SH-SY5Y (cell line): ENCODE measurements at regions not wholly inside any gene's neighbourhood (a gene's known extent, or its start where the extent isn't known, plus 50 kb on each side); places are given as distances from the start of the nearest gene placed in this dataset.

Source experiments
- GATA2 ChIP-seq: IDR thresholded peaks from 2 replicates; pipeline ENCODE4 v1.6.1; 2011; ENCODE audit warnings: mild to moderate bottlenecking, low read depth, low read length
- GATA3 ChIP-seq: IDR thresholded peaks from 2 replicates; pipeline ENCODE4 v1.6.1; 2011; ENCODE audit warnings: low read depth, mild to moderate bottlenecking, low read length, moderate library complexity

GRCh38 chr1:112231331-112231730 lies 164.7 kb upstream of the CTTNBP2NL start:
- no peak for TF ChIP-seq GATA2
- no peak for TF ChIP-seq GATA3

GRCh38 chr1:112232848-112233247 lies 163.2 kb upstream of the CTTNBP2NL start:
- TF ChIP-seq GATA2 (no peak), GATA3 (no peak)

- TF ChIP-seq GATA2 (no peak), GATA3 (no peak)
Measured at GRCh38 chr1:112234710-112235109, 161.3 kb upstream of the CTTNBP2NL start.

GRCh38 chr1:112237983-112238545 lies 157.9 kb upstream of the CTTNBP2NL start:
- TF ChIP-seq GATA2 (no peak), GATA3 (no peak)

- no peak for TF ChIP-seq GATA2
- no peak for TF ChIP-seq GATA3
Measured at GRCh38 chr1:112239683-112240330, 156.2 kb upstream of the CTTNBP2NL start.

- TF ChIP-seq GATA3 (no peak), GATA2 (no peak)
Measured at GRCh38 chr1:112242470-112242869, 153.5 kb upstream of the CTTNBP2NL start.

GRCh38 chr1:112244131-112244530 lies 151.9 kb upstream of the CTTNBP2NL start:
- no peak for TF ChIP-seq GATA2
- TF ChIP-seq GATA3: no peak

- TF ChIP-seq GATA3: no peak
- TF ChIP-seq GATA2: no peak
Measured at GRCh38 chr1:112245114-112245513, 150.9 kb upstream of the CTTNBP2NL start.

- TF ChIP-seq GATA2: no peak
- no peak for TF ChIP-seq GATA3
Measured at GRCh38 chr1:112247036-112247597, 148.9 kb upstream of the CTTNBP2NL start.

GRCh38 chr1:112247961-112248360 lies 148.1 kb upstream of the CTTNBP2NL start:
- no peak for TF ChIP-seq GATA3
- TF ChIP-seq GATA2: no peak

GRCh38 chr1:112250892-112251291 lies 145.1 kb upstream of the CTTNBP2NL start:
- no peak for TF ChIP-seq GATA3
- no peak for TF ChIP-seq GATA2

GRCh38 chr1:112251766-112252506 lies 144.1 kb upstream of the CTTNBP2NL start:
- TF ChIP-seq GATA3 (no peak), GATA2 (no peak)

- TF ChIP-seq GATA3 (no peak), GATA2 (no peak)
Measured at GRCh38 chr1:112253366-112253765, 142.6 kb upstream of the CTTNBP2NL start.

GRCh38 chr1:112255080-112255479 lies 140.9 kb upstream of the CTTNBP2NL start:
- TF ChIP-seq GATA3 (no peak), GATA2 (no peak)

- TF ChIP-seq GATA3: no peak
- TF ChIP-seq GATA2: no peak
Measured at GRCh38 chr1:112256411-112256810, 139.6 kb upstream of the CTTNBP2NL start.

- no peak for TF ChIP-seq GATA3
- TF ChIP-seq GATA2: no peak
Measured at GRCh38 chr1:112257043-112257835, 138.8 kb upstream of the CTTNBP2NL start.
